ENCODE measurements at regions not wholly inside any gene's neighbourhood (a gene's known extent, or its start where the extent isn't known, plus 50 kb on each side); places are given as distances from the start of the nearest gene placed in this dataset.

DNA sequence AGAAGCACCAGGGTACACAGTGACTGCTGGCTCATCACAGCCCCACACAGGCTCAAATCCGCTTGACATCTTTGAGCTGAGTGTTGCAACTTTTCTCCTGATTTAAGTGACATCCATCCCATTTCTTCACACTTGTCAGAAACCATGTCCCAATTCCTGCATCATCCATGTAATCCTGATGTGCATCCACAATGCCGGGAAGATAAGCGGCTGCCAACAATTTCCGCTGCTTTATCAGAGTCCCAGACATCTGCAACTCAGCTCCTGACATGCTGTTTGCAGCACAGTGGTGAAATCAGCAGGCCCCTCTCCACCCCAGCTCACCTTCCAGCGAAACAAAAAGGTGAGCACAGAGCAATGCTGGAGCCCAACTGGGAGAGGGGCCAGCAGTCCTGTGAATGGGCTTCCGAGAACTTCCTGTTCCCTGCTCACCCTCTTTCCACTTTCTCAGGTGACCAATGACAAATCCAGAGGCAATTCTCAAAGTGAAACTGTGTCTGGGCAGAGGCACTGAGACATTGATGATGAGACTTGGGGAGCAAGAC is 581.0 kb downstream of the AJAP1 start:
- WGBS, 2 donors, result 35 to 45% methylated on average over 6 of the region's 6 CpGs
- Histone ChIP-seq H3K36me3 (no peaks in the 10 kb centered on the region), H3K4me3 (no peak overlapping the region), H3K4me1 (no peaks in the 10 kb centered on the region), H3K27ac (no peak overlapping the region), H3K9me3 (peaks cover 0 to 13% (median 8%) of the 10 kb centered on the region in 11 donors), H3K27me3 (peaks cover 0 to 36% (median 18%) of the 10 kb centered on the region in 7 donors)
- no peak for TF ChIP-seq CTCF (IDR thresholded peaks at IDR 0.05)
- ATAC-seq (no peak), DNase-seq (no peak)
- intact Hi-C loops (cut with DNase I), result no loop called here

DNA sequence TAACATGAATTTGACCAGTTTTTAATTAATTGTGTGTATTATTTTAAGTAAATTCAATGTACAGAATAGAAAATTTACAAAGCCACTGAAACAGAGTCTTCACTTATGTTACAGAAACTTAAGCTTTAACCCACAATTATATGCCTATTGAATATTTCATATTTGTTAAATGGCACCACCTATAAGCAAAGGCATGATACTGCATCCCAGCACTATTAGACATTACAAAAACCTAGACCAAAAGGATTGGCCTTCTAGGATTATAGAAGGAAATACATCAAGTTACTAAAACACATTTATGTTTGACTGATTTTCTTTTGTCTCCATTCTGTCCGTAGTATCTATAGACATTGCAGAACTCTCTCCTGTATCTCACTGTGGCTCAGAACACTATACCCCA is 578.1 kb downstream of the AJAP1 start:
- 80 to 90% methylated on average over 1 of the region's 1 CpG for WGBS, 2 donors
- Histone ChIP-seq H3K27ac (no peak overlapping the region), H3K9me3 (peaks cover 0 to 13% (median 8%) of the 10 kb centered on the region in 11 donors), H3K4me1 (no peaks in the 10 kb centered on the region), H3K4me3 (no peak overlapping the region), H3K36me3 (no peaks in the 10 kb centered on the region), H3K27me3 (peaks cover 0 to 60% (median 31%) of the 10 kb centered on the region in 7 donors)
- DNase-seq (no peak), ATAC-seq (no peak)
- no peak for TF ChIP-seq CTCF (IDR thresholded peaks at IDR 0.05)
- intact Hi-C loops (cut with DNase I), result no loop called here

GRCh38 chr1:5231541-5232315 is 577.3 kb downstream of the AJAP1 start:
- Histone ChIP-seq H3K4me1 (no peaks in the 10 kb centered on the region), H3K4me3 (no peak overlapping the region), H3K36me3 (no peaks in the 10 kb centered on the region), H3K9me3 (peaks cover 0 to 13% (median 8%) of the 10 kb centered on the region in 11 donors), H3K27me3 (peaks cover 0 to 68% (median 36%) of the 10 kb centered on the region in 7 donors), H3K27ac (no peak overlapping the region)
- DNase-seq (no peak), ATAC-seq (no peak)
- no peak for TF ChIP-seq CTCF (IDR thresholded peaks at IDR 0.05)
- intact Hi-C loops (cut with DNase I), result no loop called here
- 46 to 52% methylated on average over 2 of the region's 2 CpGs for WGBS, 2 donors

GRCh38 chr1:5227114-5227513 is 572.7 kb downstream of the AJAP1 start:
- DNase-seq (no peak), ATAC-seq (no peak)
- Histone ChIP-seq H3K4me3 (no peak overlapping the region), H3K36me3 (no peaks in the 10 kb centered on the region), H3K9me3 (no peaks in the 10 kb centered on the region), H3K4me1 (no peaks in the 10 kb centered on the region), H3K27me3 (peaks cover 0 to 69% (median 35%) of the 10 kb centered on the region in 7 donors), H3K27ac (no peak overlapping the region)
- no peak for TF ChIP-seq CTCF (IDR thresholded peaks at IDR 0.05)
- intact Hi-C loops (cut with DNase I), result no loop called here
- WGBS, 2 donors, result 73 to 75% methylated on average over 8 of the region's 8 CpGs

Data from heart right ventricle (tissue), 16 donors.